Heart left ventricle (tissue), 16 donors: ENCODE measurements at regions not wholly inside any gene's neighbourhood (a gene's known extent, or its start where the extent isn't known, plus 50 kb on each side); places are given as distances from the start of the nearest gene placed in this dataset.
A peak's percentile ranks its signal among the peaks of the same experiment; 100 is the strongest.

Experiments used
- ATAC-seq, 4 donors: fragments of 200-7000 bp; cut with Tn5 transposase; one replicate each; pipeline ENCODE4 v1.9.1; 2020 to 2022; ENCODE audit warnings: moderate library complexity in 4 of 4, mild to moderate bottlenecking in 3 of 4, moderate number of reproducible peaks in 1 of 4
- DNase-seq, 5 donors: peaks; one replicate each; pipeline ENCODE4 v3.0.0-alpha.2; 2020
- H3K27ac ChIP-seq, 12 donors: fragments of 200-600 bp; sonication (generic) in 4 of 12; one replicate each; pipeline versions ENCODE4 v1.5.0 to v1.8.0; 2016 to 2022; ENCODE audit warnings: mild to moderate bottlenecking in 2 of 12
- H3K27me3 ChIP-seq, 9 donors: fragments of 200-600 bp; sonication (generic) in 2 of 9; one replicate each; pipeline versions ENCODE4 v1.5.1 to v1.8.0; 2016 to 2022; ENCODE audit warnings: mild to moderate bottlenecking in 3 of 9
- H3K36me3 ChIP-seq, 9 donors: fragments of 200-600 bp; sonication (generic) in 2 of 9; one replicate each; pipeline versions ENCODE4 v1.5.0 to v1.8.0; 2018 to 2022; ENCODE audit warnings: mild to moderate bottlenecking in 2 of 9
- H3K4me1 ChIP-seq, 12 donors: fragments of 200-600 bp; sonication (generic) in 4 of 12; one replicate each; pipeline versions ENCODE4 v1.5.0 to v1.8.0; 2016 to 2022; ENCODE audit warnings: mild to moderate bottlenecking in 3 of 12
- H3K4me3 ChIP-seq, 12 donors: fragments of 200-600 bp; sonication (generic) in 4 of 12; one replicate each; pipeline versions ENCODE4 v1.5.0 to v1.8.0; 2017 to 2022; ENCODE audit warnings: mild to moderate bottlenecking in 9 of 12, moderate library complexity in 4 of 12
- H3K9me3 ChIP-seq, 12 donors: fragments of 200-600 bp; sonication (generic) in 4 of 12; one replicate each; pipeline versions ENCODE4 v1.5.0 to v1.8.0; 2016 to 2022; ENCODE audit warnings: mild to moderate bottlenecking in 1 of 12
- POLR2A ChIP-seq, 2 donors: fragments of 450-650 bp; IDR thresholded peaks; one replicate each; pipeline ENCODE4 v1.6.1; 2017; ENCODE audit warnings: antibody characterized with exemption in 2 of 2, mild to moderate bottlenecking in 2 of 2, moderate library complexity in 2 of 2
- WGBS, 4 donors: extraction: QIAGEN DNeasy Blood & Tissue Kit in 2 of 4; methylation state at CpG; one replicate each; pipeline versions ENCODE4 v1.1.5 to v1.1.7; 2013 to 2018; 5-methylcytosine and 5-hydroxymethylcytosine counted together
- intact Hi-C, 10 donors: fragments of 100-400 bp; cut with DNase I; formaldehyde crosslinking; loops; one replicate each; pipeline versions ENCODE4 v1.11.1 to v1.14.2; 2022
- TF ChIP-seq, protein P1 (sequence below), 12 donors: fragments of 200-600 bp; sonication (generic) in 4 of 12; IDR thresholded peaks; one replicate each; pipeline versions ENCODE4 v1.5.0 to v1.8.0; 2018 to 2022; ENCODE audit warnings: antibody characterized with exemption in 12 of 12, mild to moderate bottlenecking in 5 of 12
- donor health status: ischemic (EF 13 %, LVEDD 7.1; RV severe dilation, severe dysfunction).
- donor health status: healthy with polysubstance abuse.
- donor health status: DM: no; HTN: yes; CAD: no.
- donor health status: DM: no; HTN: no; CAD: no.
- donor health status: ischemic (EF 25% LVEDD 6.9; RV normal size, moderate dysfunction).
- donor health status: ischemic (EF 25% LVEDD 5.7; RV mildly dilated, moderate dysfunction).
- donor health status: healthy.
- donor health status: DM: yes; HTN: yes; CAD: no.
- donor health status: ischemic (EF 35%, LVEDD 5.7; RV mildly dilated, moderate dysfunction).
- donor health status: nonischemic (EF 11% LVEDD 7.7; RV severe dilation, severe dysfunction).
- donor health status: DM: yes; HTN: yes; CAD: no.
- donor health status: PGD.
- donor health status: ischemic (EF 29% LVEDD 5.4; RV normal size, mild dysfunction).
- donor health status: nonischemic (EF 23%, LVEDD 6.1; RV moderate dilation, normal function).

- DNase-seq (no peak), ATAC-seq (no peak)
- Histone ChIP-seq H3K4me1 (peaks cover 0 to 29% (median 12%) of the 10 kb centered on the region in 12 donors), H3K36me3 (no peaks in the 10 kb centered on the region), H3K27ac (no peak overlapping the region), H3K4me3 (no peak overlapping the region), H3K9me3 (no peaks in the 10 kb centered on the region), H3K27me3 (no peaks in the 10 kb centered on the region)
- no peak for TF ChIP-seq POLR2A (IDR thresholded peaks at IDR 0.05)
- TF ChIP-seq, protein P1, sequence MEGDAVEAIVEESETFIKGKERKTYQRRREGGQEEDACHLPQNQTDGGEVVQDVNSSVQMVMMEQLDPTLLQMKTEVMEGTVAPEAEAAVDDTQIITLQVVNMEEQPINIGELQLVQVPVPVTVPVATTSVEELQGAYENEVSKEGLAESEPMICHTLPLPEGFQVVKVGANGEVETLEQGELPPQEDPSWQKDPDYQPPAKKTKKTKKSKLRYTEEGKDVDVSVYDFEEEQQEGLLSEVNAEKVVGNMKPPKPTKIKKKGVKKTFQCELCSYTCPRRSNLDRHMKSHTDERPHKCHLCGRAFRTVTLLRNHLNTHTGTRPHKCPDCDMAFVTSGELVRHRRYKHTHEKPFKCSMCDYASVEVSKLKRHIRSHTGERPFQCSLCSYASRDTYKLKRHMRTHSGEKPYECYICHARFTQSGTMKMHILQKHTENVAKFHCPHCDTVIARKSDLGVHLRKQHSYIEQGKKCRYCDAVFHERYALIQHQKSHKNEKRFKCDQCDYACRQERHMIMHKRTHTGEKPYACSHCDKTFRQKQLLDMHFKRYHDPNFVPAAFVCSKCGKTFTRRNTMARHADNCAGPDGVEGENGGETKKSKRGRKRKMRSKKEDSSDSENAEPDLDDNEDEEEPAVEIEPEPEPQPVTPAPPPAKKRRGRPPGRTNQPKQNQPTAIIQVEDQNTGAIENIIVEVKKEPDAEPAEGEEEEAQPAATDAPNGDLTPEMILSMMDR (IDR thresholded peaks at IDR 0.05): no peak
- 83 to 93% (median 89%) methylated on average over 2 of the region's 2 CpGs for WGBS, 4 donors
- intact Hi-C loops: no loop called here
Measured at GRCh38 chr5:141781910-141782309, 96.3 kb downstream of the PCDH1 start.

- intact Hi-C loops: no loop called here
- no peak overlapping the region for H3K4me3 ChIP-seq
- no peaks in the 10 kb centered on the region for H3K9me3 ChIP-seq
- no peaks in the 10 kb centered on the region for H3K36me3 ChIP-seq
- ATAC-seq (no peak), DNase-seq (no peak)
- H3K4me1 ChIP-seq: peaks cover 0 to 29% (median 12%) of the 10 kb centered on the region in 12 donors
- H3K27ac ChIP-seq: no peak overlapping the region
- WGBS, 4 donors: 79 to 87% (median 83%) methylated on average over 13 of the region's 13 CpGs
- TF ChIP-seq, protein P1 (IDR thresholded peaks at IDR 0.05): no peak
- no peak for TF ChIP-seq POLR2A (IDR thresholded peaks at IDR 0.05)
- no peaks in the 10 kb centered on the region for H3K27me3 ChIP-seq
Measured at GRCh38 chr5:141780952-141781781, 97.0 kb downstream of the PCDH1 start.

- ATAC-seq (no peak), DNase-seq (no peak)
- TF ChIP-seq, protein P1 (IDR thresholded peaks at IDR 0.05): no peak
- no peak for TF ChIP-seq POLR2A (IDR thresholded peaks at IDR 0.05)
- no peaks in the 10 kb centered on the region for H3K36me3 ChIP-seq
- H3K9me3 ChIP-seq: no peaks in the 10 kb centered on the region
- intact Hi-C loops: no loop called here
- peak overlapping the region in 3 of 12 donors; percentile 12 to 45 (median 39) for H3K27ac ChIP-seq
- no peak overlapping the region for H3K4me3 ChIP-seq
- H3K4me1 ChIP-seq: peaks cover 0 to 29% (median 12%) of the 10 kb centered on the region in 12 donors
- H3K27me3 ChIP-seq: no peaks in the 10 kb centered on the region
- 58 to 67% (median 62%) methylated on average over 10 of the region's 10 CpGs for WGBS, 4 donors
Measured at GRCh38 chr5:141780240-141780951, 97.8 kb downstream of the PCDH1 start.

DNA sequence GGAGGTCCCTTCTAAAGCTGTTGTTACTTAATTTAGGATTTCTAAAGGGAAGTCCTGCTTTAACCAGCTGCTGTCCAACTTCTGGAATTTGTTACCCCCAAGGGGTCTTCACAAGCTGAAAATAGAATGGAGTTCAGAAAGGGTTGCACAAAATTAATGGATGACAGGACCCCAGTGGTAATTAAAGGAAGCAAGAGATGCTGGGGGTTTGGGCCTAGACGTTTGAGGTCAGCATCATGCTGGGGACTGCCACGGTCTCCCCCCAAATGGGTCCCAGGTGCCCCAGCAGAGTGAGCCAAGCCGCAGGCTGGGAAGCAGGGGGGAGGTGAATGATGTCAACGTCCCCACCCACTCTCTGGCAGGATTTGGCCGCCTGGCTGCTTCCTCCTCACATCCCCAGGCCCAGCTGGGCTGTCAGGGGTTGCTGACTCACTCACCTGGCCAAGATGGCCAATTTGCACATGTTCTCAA lies 97.5 kb upstream of the ARAP3 start:
- ATAC-seq: peak; percentile 40 to 88 (median 70)

More for the DNA sequence above, 97.5 kb upstream of the ARAP3 start:
- Histone ChIP-seq H3K27me3 (peaks cover 0 to 3% (median 0%) of the 10 kb centered on the region in 9 donors), H3K4me1 (peaks cover 0 to 29% (median 12%) of the 10 kb centered on the region in 12 donors), H3K4me3 (no peak overlapping the region), H3K9me3 (no peaks in the 10 kb centered on the region), H3K36me3 (no peaks in the 10 kb centered on the region), H3K27ac (peak overlapping the region in 5 of 12 donors; percentile 3 to 46 (median 33))
- 12 to 44% (median 20%) methylated on average over 5 of the region's 5 CpGs for WGBS, 4 donors
- intact Hi-C loops: no loop called here
- TF ChIP-seq, protein P1 (IDR thresholded peaks at IDR 0.05): no peak
- TF ChIP-seq POLR2A (IDR thresholded peaks at IDR 0.05): no peak
- DNase-seq: peak in 4 of 5 donors; percentile 64 to 68 (median 67)
